ENCODE measurements at regions not wholly inside any gene's neighbourhood (a gene's known extent, or its start where the extent isn't known, plus 50 kb on each side); places are given as distances from the start of the nearest gene placed in this dataset.

DNA sequence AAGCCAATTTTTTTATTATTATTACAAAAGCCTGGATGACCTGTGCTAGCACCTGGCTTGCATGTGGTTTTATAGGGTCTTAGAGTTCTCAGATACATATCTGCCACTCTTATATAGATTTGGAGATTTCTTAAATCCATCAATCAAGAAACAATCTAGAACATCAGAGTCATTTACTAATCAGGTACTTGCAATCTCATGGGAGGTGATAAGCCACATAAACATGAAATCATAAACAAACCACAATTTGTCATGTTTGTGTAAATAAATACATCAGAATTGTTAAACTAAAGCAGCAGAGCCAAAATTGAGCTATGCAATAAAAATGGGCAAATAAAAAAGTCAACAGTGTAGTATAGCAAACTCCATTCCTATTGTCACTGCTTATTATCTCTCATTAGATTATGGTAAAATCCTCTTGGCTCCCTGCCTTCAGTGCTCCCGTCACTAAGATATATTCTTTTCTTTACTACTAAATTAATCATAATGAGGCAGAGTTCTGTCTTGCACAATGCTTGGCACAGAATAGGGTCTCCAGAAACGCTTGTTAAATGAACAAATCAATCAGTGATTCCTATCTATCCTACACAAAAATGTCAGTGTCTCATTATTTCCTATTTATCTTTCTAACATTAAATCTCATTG lies 108.7 kb upstream of the TTC29 start:
- no peak for TF ChIP-seq POLR2A (IDR thresholded peaks at IDR 0.05)
- TF ChIP-seq, protein P1, sequence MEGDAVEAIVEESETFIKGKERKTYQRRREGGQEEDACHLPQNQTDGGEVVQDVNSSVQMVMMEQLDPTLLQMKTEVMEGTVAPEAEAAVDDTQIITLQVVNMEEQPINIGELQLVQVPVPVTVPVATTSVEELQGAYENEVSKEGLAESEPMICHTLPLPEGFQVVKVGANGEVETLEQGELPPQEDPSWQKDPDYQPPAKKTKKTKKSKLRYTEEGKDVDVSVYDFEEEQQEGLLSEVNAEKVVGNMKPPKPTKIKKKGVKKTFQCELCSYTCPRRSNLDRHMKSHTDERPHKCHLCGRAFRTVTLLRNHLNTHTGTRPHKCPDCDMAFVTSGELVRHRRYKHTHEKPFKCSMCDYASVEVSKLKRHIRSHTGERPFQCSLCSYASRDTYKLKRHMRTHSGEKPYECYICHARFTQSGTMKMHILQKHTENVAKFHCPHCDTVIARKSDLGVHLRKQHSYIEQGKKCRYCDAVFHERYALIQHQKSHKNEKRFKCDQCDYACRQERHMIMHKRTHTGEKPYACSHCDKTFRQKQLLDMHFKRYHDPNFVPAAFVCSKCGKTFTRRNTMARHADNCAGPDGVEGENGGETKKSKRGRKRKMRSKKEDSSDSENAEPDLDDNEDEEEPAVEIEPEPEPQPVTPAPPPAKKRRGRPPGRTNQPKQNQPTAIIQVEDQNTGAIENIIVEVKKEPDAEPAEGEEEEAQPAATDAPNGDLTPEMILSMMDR (IDR thresholded peaks at IDR 0.05) = no peak

Measured in Peyer's patch (tissue), 4 donors.